ENCODE measurements at regions not wholly inside any gene's neighbourhood (a gene's known extent, or its start where the extent isn't known, plus 50 kb on each side); places are given as distances from the start of the nearest gene placed in this dataset.

DNA sequence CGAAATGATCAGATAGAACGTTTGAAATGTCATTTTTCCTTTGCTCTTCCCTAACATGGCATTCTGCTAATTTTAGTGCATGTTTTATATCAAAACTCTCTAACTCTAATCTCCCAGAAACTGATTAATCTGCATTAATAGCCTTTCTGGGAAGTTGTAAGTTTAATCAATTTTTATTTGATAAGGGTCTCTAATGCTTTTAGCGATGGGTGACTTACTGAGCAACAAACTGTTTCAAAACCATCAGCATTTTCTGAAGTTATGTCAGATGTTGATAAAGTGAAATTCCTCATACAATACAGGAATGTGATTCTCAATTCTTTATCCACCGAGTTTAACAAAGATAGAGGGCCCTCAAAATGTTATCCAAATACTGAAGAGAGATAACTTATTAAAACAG lies 431.6 kb upstream of the CXADR start:
- TF ChIP-seq POLR2AphosphoS5 (IDR thresholded peaks at IDR 0.05), result no peak
- no peak for TF ChIP-seq CTCF (IDR thresholded peaks at IDR 0.05)
- TF ChIP-seq POLR2A (IDR thresholded peaks at IDR 0.05), result no peak

Data from prostate gland (tissue), 2 donors.